SJCRH30 (cell line): ENCODE measurements at regions not wholly inside any gene's neighbourhood (a gene's known extent, or its start where the extent isn't known, plus 50 kb on each side); places are given as distances from the start of the nearest gene placed in this dataset.
"Not testable (repeated sequence)": the region's sequence is repeated elsewhere in the genome, so short reads cannot be mapped to it uniquely, and the experiment has no call there.

ENCODE experiments used
- DNase-seq, 2 experiments: peaks; one replicate each; pipeline ENCODE4 v3.0.0-alpha.2; 2015 to 2020
- H3K27ac ChIP-seq: fragments of 250-450 bp; sonication (Bioruptor Pico); 2 replicates; pipeline ENCODE4 v1.5.1; 2020; ENCODE audit warnings: mild to moderate bottlenecking, moderate library complexity
- H3K27me3 ChIP-seq: fragments of 250-450 bp; sonication (Bioruptor Pico); 2 replicates; pipeline ENCODE4 v1.5.1; 2020; ENCODE audit warnings: mild to moderate bottlenecking, moderate library complexity
- H3K36me3 ChIP-seq: fragments of 250-450 bp; sonication (Bioruptor Pico); 2 replicates; pipeline ENCODE4 v1.5.1; 2020; ENCODE audit warnings: mild to moderate bottlenecking, moderate library complexity
- H3K4me1 ChIP-seq: fragments of 250-450 bp; sonication (Bioruptor Pico); 2 replicates; pipeline ENCODE4 v1.5.1; 2020; ENCODE audit warnings: mild to moderate bottlenecking, moderate library complexity
- H3K4me3 ChIP-seq: fragments of 250-450 bp; sonication (Bioruptor Pico); 2 replicates; pipeline ENCODE4 v1.5.1; 2020; ENCODE audit warnings: mild to moderate bottlenecking, moderate library complexity
- H3K9me3 ChIP-seq: fragments of 250-450 bp; sonication (Bioruptor Pico); replicated peaks from 2 replicates; pipeline ENCODE4 v1.5.1; 2020; ENCODE audit warnings: mild to moderate bottlenecking, moderate library complexity

DNA sequence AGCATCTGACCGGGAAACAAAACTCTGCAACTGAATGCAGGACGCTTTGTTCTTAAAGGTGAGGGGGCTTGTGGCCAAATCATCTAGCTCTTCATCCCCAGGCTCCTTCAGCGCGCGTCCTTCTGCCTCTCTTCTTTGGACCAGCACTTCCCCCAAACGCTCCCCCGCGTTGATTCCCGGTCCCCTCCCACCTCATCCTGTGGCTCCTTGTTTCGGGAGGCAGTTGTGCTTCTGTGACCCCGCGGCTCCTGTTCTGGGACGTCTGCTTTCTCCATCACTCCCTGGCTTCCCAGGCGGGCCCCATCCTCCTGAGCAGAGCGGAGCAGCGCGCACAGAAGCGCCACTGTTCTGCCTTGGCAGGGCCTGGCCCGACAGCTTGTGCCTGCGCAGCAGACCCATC is 109.7 kb upstream of the ZNG1E start:
- H3K4me1 ChIP-seq, H3K27me3 ChIP-seq, H3K27ac ChIP-seq, H3K9me3 ChIP-seq, H3K4me3 ChIP-seq, H3K36me3 ChIP-seq, DNase-seq: not testable (repeated sequence)

DNA sequence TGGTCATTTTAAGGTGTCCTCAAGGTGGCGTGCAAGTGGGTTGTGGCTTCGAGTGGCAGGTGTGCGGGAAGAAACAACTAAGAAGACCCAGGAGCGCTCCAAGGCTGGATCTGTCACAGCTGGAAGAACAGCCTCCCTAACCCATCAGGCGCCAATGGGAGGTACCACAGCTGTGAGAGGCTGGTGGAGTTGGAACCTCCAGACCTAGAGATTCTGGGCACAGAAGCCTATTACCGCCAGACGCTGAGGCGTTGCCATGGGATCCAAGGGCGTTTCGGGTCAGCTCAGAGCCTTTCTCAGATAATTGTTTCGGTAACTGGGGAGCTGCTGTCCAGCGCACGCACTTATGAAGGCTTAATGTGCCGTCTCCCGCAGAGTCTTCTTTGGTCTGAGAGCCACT is 156.7 kb upstream of the ZNG1E start:
- not testable (repeated sequence) for H3K4me1 ChIP-seq, H3K27ac ChIP-seq, H3K27me3 ChIP-seq

DNA sequence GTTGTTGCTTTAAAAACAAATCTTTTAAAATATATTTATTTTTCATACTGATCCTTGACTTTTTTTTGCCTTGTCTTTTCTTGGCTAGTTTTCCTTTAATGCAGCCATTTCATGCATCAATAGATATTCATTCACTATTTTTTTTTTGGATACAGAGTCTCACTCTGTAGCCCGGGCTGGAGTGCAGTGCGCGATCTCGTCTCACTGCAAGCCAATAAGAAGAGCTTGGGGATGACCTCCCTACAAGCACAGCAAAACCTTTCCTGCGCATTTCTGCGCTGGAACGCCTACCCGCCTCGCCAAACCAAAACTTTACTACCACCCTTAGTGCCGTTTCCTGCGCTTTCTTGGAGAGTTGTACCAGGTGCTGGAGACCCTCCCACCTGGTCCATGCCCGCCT is 161.3 kb upstream of the ZNG1E start:
- not testable (repeated sequence) for H3K4me3 ChIP-seq, DNase-seq

More for the DNA sequence above, 156.7 kb upstream of the ZNG1E start:
- DNase-seq, H3K36me3 ChIP-seq, H3K4me3 ChIP-seq, H3K9me3 ChIP-seq: not testable (repeated sequence)

DNA sequence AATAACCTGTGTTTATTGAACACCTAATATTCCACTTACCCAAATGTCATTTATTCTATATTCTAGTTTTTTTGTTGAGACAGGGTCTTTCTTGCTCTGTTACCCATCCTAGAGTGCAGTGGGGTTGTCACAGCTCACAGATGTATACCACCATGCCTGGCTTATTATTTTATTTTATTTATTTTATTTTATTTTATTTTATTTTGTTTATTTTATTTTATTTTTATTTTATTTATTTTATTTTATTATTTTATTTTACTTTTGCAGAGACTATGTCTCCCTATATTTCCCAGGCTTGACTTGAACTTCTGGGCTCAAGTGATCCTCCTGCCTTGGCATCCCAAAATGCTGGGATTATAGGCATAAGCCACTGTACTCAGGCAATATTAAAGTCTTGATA is 167.8 kb upstream of the ZNG1E start:
- not testable (repeated sequence) for H3K4me1 ChIP-seq, DNase-seq, H3K27me3 ChIP-seq, H3K4me3 ChIP-seq, H3K27ac ChIP-seq, H3K9me3 ChIP-seq, H3K36me3 ChIP-seq

More for the DNA sequence above, 161.3 kb upstream of the ZNG1E start:
- H3K4me1 ChIP-seq, H3K27me3 ChIP-seq, H3K27ac ChIP-seq, H3K36me3 ChIP-seq, H3K9me3 ChIP-seq: not testable (repeated sequence)

DNA sequence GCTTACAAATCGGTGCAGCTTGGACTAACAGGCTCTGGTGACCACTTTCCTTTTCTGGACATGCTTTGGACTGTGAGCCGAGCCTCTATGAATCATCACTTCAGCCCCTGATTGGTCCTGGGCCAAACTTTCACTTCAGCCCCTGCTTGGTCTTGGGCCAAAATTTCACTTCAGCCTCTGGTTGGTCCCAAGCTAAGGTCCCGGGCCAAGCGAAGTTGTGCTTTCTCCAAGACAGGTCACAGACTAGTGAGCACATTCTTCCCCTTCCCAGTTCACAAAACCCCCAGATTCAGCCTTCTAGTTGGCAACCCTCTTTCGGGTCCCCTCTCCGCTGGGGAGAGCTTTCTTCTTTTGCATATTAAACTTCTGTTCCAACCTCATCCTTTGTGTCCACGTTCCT is 171.0 kb upstream of the ZNG1E start:
- not testable (repeated sequence) for DNase-seq, H3K36me3 ChIP-seq, H3K4me3 ChIP-seq, H3K27me3 ChIP-seq, H3K9me3 ChIP-seq, H3K27ac ChIP-seq, H3K4me1 ChIP-seq

DNA sequence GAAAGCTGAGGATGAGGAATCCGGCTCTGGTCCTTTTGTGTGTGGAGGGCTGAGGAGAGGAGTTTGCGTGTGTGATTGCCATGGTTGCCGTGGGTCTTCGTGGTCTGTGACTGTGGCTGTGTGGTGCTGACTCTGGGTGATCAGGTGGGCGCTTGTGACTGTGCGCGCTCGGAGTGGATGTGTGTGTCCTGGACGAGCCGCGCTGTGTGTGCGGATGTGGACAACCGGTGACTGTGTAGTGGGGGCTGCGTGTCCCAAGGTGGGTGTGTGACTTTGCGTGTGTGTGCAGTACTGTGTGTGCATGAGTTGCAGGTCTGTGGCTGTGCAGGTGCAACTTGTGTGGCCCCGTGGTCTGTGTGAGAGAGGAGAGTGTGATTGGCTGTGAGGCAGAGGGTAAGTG is 172.0 kb upstream of the ZNG1E start:
- H3K4me1 ChIP-seq, H3K4me3 ChIP-seq, H3K27ac ChIP-seq, H3K9me3 ChIP-seq, H3K27me3 ChIP-seq, H3K36me3 ChIP-seq, DNase-seq: not testable (repeated sequence)

DNA sequence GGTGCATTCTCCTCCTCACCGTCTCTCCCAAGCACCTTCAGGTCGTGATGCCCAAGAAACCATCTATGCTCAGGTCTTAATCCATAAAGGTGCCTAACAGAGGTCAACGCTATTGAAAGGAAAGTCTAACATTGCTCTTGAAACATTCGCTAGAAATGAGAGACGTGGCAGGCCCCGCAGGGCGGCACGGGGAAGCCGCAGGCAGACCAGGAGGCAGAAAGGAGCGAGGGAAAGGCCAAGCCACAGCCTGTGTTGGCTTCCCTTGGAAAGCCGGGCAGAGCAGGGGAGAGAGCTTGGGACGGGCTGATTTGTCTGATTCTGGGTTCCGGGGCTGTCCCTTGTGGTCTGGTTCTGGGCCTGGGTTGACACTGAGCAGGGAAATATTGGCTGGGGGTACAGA is 192.8 kb upstream of the ZNG1E start:
- not testable (repeated sequence) for H3K36me3 ChIP-seq, H3K4me3 ChIP-seq, H3K9me3 ChIP-seq, H3K27me3 ChIP-seq, DNase-seq, H3K4me1 ChIP-seq, H3K27ac ChIP-seq

DNA sequence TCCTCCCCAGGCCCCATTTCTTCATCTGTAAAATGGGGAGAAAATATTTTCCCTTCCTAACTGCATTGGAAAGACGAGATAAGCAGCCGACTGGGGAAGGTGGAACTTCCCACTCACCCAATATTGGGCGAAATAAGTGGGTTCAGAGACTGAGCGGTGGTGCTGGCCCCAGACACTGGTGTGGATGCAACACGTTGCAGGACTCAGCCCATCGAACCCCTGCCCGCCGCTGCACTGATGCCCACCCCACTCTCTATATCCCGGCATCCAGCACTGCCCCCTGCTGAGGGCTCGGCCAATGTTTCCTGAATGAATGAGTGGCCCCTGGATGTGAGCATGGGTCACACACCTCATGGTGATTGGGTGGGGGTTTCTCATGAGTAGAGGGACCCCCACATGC is 194.4 kb upstream of the ZNG1E start:
- DNase-seq, H3K27me3 ChIP-seq, H3K27ac ChIP-seq, H3K9me3 ChIP-seq, H3K4me3 ChIP-seq, H3K4me1 ChIP-seq, H3K36me3 ChIP-seq: not testable (repeated sequence)

DNA sequence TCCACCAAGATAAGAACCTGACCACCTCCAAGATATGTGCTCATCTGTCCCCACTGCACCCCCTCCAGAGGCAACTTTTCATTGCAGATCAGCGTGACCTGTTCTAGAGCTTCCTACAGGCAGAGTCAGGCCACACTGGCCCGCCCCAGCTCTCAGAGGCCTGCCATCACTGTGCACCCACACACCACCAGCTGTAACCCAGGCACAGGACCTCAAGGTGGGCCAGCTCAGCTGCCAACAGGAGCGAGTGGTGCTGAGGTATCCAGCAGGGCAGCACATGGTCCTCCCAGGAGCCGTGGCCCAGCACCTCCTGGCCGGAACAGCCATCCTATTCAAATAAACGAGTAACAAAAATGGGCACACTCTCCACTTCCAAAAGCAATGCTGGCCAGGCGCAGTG is 189.9 kb upstream of the FOXD4L5 start:
- not testable (repeated sequence) for H3K36me3 ChIP-seq, H3K27ac ChIP-seq, H3K4me3 ChIP-seq, H3K4me1 ChIP-seq, H3K27me3 ChIP-seq, H3K9me3 ChIP-seq, DNase-seq

DNA sequence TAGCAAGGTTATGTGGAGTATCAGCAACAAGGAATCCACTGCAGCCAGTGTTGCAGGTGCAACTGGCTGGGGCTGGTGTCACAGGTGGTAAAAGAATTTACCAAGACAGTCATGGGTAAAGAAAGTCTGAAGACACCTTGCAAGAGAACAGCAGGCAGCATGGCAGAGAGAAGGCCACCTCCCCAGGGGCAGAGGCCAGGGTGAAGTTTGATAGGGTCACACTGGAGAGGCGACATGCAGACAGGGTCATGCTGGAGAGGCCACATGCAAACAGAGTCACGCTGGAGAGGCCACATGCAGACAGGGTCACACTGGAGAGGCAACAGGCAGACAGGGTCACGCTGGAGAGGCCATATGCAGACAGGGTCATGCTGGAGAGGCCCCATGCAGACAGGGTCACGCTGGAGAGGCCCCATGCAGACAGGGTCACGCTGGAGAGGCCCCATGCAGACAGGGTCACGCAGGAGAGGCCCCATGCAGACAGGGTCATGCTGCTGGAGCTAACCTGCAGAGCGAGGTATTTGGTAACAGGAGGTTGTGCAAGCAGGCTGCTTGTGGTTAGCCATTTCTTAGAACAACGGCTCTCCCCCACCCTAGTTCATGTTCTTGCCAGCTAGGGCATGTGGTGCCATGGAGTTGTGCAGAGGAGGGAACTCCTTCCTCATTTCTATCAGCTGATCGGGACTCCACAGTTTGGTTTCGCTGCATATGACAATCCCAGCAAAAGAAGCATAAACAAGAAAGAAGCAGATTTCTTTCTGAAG is 188.2 kb upstream of the FOXD4L5 start:
- not testable (repeated sequence) for H3K27me3 ChIP-seq, H3K27ac ChIP-seq, DNase-seq, H3K36me3 ChIP-seq, H3K9me3 ChIP-seq, H3K4me3 ChIP-seq, H3K4me1 ChIP-seq

DNA sequence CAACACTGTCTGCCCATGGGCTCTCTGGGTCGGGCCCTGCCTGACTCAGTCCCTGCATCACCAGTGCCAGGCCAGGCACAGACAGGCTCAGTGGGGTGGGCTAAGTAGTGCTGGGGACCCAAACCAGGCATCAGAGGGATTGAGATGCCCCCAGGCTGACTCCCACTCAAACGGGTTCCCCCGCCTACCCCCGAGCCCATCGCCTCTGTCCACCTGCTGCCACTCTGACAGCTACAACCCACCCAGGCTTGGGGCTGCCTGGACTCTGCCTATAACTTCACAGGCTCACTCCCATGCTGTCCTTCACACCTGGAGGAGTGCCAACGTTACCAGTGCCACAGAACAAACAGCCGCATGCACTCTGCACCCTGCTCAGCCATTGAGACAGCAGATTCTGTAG is 186.1 kb upstream of the FOXD4L5 start:
- not testable (repeated sequence) for H3K4me1 ChIP-seq, DNase-seq, H3K4me3 ChIP-seq, H3K9me3 ChIP-seq, H3K27me3 ChIP-seq, H3K36me3 ChIP-seq, H3K27ac ChIP-seq

DNA sequence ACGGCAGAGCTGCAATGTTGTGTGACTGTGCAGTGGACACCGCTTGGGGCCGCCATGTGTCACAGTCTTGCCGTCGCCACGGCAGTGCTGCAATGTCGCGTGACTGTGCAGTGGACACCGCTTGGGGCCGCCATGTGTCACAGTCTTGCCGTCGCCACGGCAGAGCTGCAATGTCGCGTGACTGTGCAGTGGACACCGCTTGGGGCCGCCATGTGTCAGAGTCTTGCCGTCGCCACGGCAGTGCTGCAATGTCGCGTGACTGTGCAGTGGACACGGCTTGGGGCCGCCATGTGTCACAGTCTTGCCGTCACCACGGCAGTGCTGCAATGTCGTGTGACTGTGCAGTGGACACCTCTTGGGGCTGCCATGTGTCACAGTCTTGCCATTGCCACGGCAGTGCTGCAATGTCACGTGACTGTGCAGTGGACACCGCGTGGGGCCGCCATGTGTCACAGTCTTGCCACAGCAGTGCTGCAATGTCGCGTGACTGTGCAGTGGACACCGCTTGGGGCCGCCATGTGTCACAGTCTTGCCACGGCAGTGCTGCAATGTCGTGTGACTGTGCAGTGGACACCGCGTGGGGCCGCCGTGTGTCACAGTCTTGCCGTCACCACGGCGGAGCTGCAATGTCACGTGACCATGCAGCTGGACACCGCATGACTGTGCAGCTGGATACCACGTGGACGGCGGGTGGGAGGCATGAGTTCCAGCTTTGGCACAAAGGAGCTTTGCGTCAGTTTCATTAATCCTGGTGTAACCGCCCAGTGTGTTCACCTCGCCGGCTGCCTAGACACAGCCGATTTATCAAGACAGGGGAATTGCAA is 182.1 kb upstream of the FOXD4L5 start:
- H3K27me3 ChIP-seq, H3K27ac ChIP-seq, H3K4me1 ChIP-seq, H3K36me3 ChIP-seq, DNase-seq, H3K9me3 ChIP-seq, H3K4me3 ChIP-seq: not testable (repeated sequence)

DNA sequence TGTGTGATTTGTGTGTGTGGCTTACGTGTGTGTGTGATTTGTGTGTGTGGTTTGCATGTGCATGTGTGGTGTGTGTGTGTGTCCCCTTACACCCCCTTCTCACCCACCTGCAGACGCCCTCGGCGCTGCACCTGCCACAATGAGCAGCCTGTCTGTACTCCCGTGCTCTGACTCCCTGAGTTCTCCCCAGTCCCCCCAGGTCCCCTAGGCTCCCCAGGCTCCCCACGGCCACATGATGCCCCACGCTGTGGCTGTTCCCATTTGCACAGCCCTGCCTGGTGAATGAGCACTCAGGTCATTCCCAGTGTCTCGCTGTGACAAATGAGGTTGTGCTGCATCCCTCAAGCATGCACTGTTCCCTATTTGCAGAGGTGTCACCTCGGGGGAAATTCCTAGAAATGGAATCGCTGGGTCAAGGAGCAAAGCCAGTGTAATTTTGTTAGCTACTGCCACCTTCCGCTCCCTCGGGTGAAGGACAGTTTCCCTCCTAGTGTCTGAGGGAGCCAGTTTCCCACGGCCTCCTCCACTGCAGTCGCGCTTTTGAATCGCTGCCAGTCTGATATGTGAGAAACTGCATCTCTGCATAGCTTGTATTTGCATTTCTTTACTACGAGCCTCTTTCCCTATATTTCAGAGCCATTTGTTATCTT is 180.4 kb upstream of the FOXD4L5 start:
- not testable (repeated sequence) for H3K36me3 ChIP-seq, DNase-seq, H3K27ac ChIP-seq, H3K9me3 ChIP-seq, H3K27me3 ChIP-seq, H3K4me3 ChIP-seq, H3K4me1 ChIP-seq

DNA sequence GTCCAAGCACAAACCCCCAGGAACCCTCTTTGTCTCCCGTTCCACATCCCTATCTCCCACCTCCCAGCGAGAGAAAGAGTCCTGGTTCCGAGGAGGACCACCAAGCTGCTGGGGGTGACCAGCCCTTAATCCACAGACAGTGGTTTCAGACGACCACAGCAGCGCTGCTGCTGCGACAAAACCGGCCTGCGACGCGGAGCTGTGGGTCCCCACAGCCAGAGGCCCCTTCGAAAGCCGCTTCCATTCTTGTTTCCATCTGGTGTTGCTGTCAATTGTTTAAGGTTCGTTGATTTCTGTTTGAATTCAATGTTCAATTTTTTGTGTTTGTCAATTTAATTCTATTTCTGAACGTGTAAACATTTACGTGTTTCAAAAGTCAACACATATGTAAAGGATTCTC is 177.5 kb upstream of the FOXD4L5 start:
- not testable (repeated sequence) for H3K4me1 ChIP-seq, H3K9me3 ChIP-seq, H3K27me3 ChIP-seq, H3K27ac ChIP-seq, H3K4me3 ChIP-seq, H3K36me3 ChIP-seq, DNase-seq

DNA sequence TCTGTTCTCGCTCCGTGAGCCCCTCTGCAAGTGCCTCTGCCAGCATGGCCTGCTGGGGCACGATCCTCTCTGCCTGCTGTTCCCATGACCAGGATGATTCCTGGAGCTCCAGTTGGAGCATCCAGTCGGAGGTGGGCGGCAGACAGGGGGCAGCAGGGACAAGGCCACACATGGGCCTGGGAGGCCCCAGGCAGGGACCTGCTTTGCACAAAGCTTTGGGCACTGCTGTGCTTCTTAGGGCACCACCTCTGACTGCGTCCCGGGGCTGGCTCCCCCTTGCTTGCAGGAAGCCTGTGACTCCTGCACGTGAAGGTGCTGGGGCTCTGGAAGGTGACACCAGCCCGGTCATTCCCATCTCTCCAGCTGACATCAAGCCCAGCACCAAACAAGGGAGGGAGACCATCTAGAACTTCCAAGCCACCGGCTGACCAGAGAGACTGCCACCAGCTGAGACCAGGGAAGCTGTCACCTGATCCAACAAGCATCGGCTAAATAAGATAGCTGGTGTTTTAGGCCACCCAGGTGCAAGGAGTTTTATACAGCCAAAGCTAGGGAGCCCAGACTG is 174.8 kb upstream of the FOXD4L5 start:
- H3K9me3 ChIP-seq = peaks cover 6% of the 10 kb centered on the region; the same call in 1 of the 2 replicates
- H3K4me3 ChIP-seq = no peak overlapping the region
- H3K36me3 ChIP-seq = no peaks in the 10 kb centered on the region
- no peaks in the 10 kb centered on the region for H3K4me1 ChIP-seq
- H3K27me3 ChIP-seq = no peaks in the 10 kb centered on the region; the same call in 1 of the 2 replicates
- DNase-seq = no peak
- no peak overlapping the region for H3K27ac ChIP-seq
